ENCODE measurements at regions not wholly inside any gene's neighbourhood (a gene's known extent, or its start where the extent isn't known, plus 50 kb on each side); places are given as distances from the start of the nearest gene placed in this dataset.

GRCh38 chr4:112926819-112927218 is 122.6 kb upstream of the ANK2 start:
- Histone ChIP-seq H4K20me1 (ENCODE audit: insufficient read depth, low read length) (no peaks in the 10 kb centered on the region), H2AFZ (ENCODE audit: insufficient read depth, low read depth, low read length, poor library complexity, severe bottlenecking) (no peak overlapping the region), H3K79me2 (ENCODE audit: insufficient read depth, low read length) (no peaks in the 10 kb centered on the region), H3K9ac (ENCODE audit: insufficient read depth, low read length, poor library complexity, severe bottlenecking) (no peak overlapping the region), H3K27me3 (ENCODE audit: control insufficient read depth in 2 of 2, insufficient read depth in 2 of 2, low read length in 2 of 2) (no peaks in the 10 kb centered on the region), H3K9me3 (replicated peaks in 1 of 2; ENCODE audit: control insufficient read depth in 1 of 2, insufficient read depth in 1 of 2, low read length in 2 of 2) (no peaks in the 10 kb centered on the region), H3K27ac (ENCODE audit: low read depth in 1 of 2, low read length in 2 of 2) (no peak overlapping the region), H3K4me3 (replicated peaks in 1 of 3; ENCODE audit: low read depth in 2 of 3, low read length in 3 of 3) (no peak overlapping the region), H3K36me3 (replicated peaks in 1 of 2; ENCODE audit: control insufficient read depth in 1 of 2, insufficient read depth in 2 of 2, low read length in 2 of 2) (no peaks in the 10 kb centered on the region), H3K4me1 (ENCODE audit: control insufficient read depth in 1 of 2, insufficient read depth in 2 of 2, low read length in 2 of 2) (no peaks in the 10 kb centered on the region), H3K4me2 (replicated peaks; ENCODE audit: extremely low read depth, low read length, poor library complexity, severe bottlenecking) (no peak overlapping the region)
- Mint-ChIP-seq H3K4me1 (no peaks in the 10 kb centered on the region), H3K27ac (no peak overlapping the region), H3K27me3 (ENCODE audit: low read depth in 3 of 3) (peaks cover 0 to 3% (median 3%) of the 10 kb centered on the region in 3 donors), H3K9me3 (peaks cover 0 to 3% (median 0%) of the 10 kb centered on the region in 7 donors), H3K4me3 (no peak overlapping the region), H3K36me3 (no peaks in the 10 kb centered on the region)
- 83% methylated on average over 1 of the region's 1 CpG for WGBS (ENCODE audit: insufficient coverage)
- no peak for TF ChIP-seq CTCF (IDR thresholded peaks at IDR 0.05)
- intact Hi-C loops (cut with micrococcal nuclease), result no loop called here
- no peak for DNase-seq

GRCh38 chr4:112927544-112927943 is 121.9 kb upstream of the ANK2 start:
- Histone ChIP-seq H2AFZ (ENCODE audit: insufficient read depth, low read depth, low read length, poor library complexity, severe bottlenecking) (no peak overlapping the region), H3K4me3 (replicated peaks in 1 of 3; ENCODE audit: low read depth in 2 of 3, low read length in 3 of 3) (no peak overlapping the region), H3K4me1 (ENCODE audit: control insufficient read depth in 1 of 2, insufficient read depth in 2 of 2, low read length in 2 of 2) (no peaks in the 10 kb centered on the region), H3K9me3 (replicated peaks in 1 of 2; ENCODE audit: control insufficient read depth in 1 of 2, insufficient read depth in 1 of 2, low read length in 2 of 2) (no peaks in the 10 kb centered on the region), H3K27me3 (ENCODE audit: control insufficient read depth in 2 of 2, insufficient read depth in 2 of 2, low read length in 2 of 2) (no peaks in the 10 kb centered on the region), H3K79me2 (ENCODE audit: insufficient read depth, low read length) (no peaks in the 10 kb centered on the region), H3K4me2 (replicated peaks; ENCODE audit: extremely low read depth, low read length, poor library complexity, severe bottlenecking) (no peak overlapping the region), H3K36me3 (replicated peaks in 1 of 2; ENCODE audit: control insufficient read depth in 1 of 2, insufficient read depth in 2 of 2, low read length in 2 of 2) (no peaks in the 10 kb centered on the region), H4K20me1 (ENCODE audit: insufficient read depth, low read length) (no peaks in the 10 kb centered on the region), H3K9ac (ENCODE audit: insufficient read depth, low read length, poor library complexity, severe bottlenecking) (no peak overlapping the region), H3K27ac (ENCODE audit: low read depth in 1 of 2, low read length in 2 of 2) (no peak overlapping the region)
- no CpG with 5 or more reads among the region's 1 CpG for WGBS (ENCODE audit: insufficient coverage)
- peaks cover 0 to 3% (median 0%) of the 10 kb centered on the region in 7 donors for H3K9me3 Mint-ChIP-seq
- intact Hi-C loops (cut with micrococcal nuclease), result no loop called here
- no peak overlapping the region for H3K27ac Mint-ChIP-seq
- no peak for TF ChIP-seq CTCF (IDR thresholded peaks at IDR 0.05)
- no peak overlapping the region for H3K4me3 Mint-ChIP-seq
- H3K27me3 Mint-ChIP-seq (ENCODE audit: low read depth in 3 of 3), result peaks cover 0 to 3% (median 3%) of the 10 kb centered on the region in 3 donors
- H3K4me1 Mint-ChIP-seq, result no peaks in the 10 kb centered on the region
- H3K36me3 Mint-ChIP-seq, result no peaks in the 10 kb centered on the region
- no peak for DNase-seq

Data from CD14-positive monocyte (primary cell).